GM18507 (cell line): ENCODE measurements at regions not wholly inside any gene's neighbourhood (a gene's known extent, or its start where the extent isn't known, plus 50 kb on each side); places are given as distances from the start of the nearest gene placed in this dataset.

Source experiments
- DNase-seq: peaks from one replicate; pipeline ENCODE4 v3.0.0; 2011; ENCODE audit warnings: low read depth; ENCODE audit not compliant: insufficient read length; ENCODE audit errors: extremely low spot score
- FAIRE-seq: peaks from 2 replicates; lab custom pipeline; 2011; peaks lifted over from hg19 to GRCh38; lab: Jason Lieb, UNC

DNA sequence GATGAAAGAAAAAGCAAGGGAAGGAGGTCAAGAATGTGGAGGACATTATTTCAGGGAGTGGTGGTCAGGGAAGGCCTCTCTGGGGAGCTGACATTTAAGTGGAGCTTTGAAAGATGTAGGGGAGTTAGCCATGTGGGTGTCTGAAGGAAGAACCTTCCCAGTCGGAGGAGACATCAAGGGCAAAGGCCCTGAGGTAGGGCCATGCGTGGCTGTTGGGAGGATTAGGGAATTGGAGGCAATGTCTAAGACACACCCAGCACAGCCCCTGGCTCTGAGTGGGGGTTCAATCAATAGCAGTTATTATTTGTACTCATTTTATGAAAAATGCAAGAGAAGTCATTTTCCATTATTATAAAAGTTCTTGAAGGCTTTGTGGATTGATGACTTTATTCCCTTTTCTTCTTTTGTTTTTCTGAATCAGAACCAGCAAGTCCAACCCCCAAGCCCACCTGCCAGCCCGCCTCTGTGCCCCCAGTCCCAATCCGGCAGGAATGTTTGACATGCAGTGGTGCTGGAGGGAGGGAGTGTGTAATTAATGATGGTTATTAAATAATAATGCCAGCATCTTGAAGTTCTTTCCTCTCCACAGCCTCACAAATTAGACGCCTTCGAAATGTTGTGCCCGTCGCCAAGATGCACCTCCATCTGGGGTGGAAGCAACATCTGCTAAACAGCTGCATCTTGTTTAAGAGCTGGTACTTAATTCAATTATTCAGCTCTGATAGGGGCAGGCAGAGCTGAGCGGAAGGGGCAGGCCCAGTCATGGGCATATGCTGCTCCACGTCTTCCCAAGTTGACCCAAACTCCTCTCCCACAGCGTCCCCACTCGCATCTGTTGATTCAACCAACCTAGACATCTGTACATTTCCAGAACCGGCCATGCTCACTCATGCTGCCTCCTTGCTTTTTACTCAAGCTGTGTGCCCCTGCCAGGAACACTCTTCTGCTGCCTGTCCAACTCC is 81.3 kb upstream of the SIRPA start:
- DNase-seq: no peak
- FAIRE-seq: no peak

- FAIRE-seq (no peak), DNase-seq (no peak)
Measured at GRCh38 chr20:1813101-1813529, 82.1 kb upstream of the SIRPA start.

- FAIRE-seq (no peak), DNase-seq (no peak)
Measured at GRCh38 chr20:1811621-1812498, 83.3 kb upstream of the SIRPA start.

- DNase-seq (no peak), FAIRE-seq (no peak)
Measured at GRCh38 chr20:1810926-1811620, 84.1 kb upstream of the SIRPA start.

- FAIRE-seq: no peak
- no peak for DNase-seq
Measured at GRCh38 chr20:1810572-1810925, 84.7 kb upstream of the SIRPA start.

GRCh38 chr20:1809611-1810510 is 85.3 kb upstream of the SIRPA start:
- no peak for DNase-seq
- FAIRE-seq: no peak

DNA sequence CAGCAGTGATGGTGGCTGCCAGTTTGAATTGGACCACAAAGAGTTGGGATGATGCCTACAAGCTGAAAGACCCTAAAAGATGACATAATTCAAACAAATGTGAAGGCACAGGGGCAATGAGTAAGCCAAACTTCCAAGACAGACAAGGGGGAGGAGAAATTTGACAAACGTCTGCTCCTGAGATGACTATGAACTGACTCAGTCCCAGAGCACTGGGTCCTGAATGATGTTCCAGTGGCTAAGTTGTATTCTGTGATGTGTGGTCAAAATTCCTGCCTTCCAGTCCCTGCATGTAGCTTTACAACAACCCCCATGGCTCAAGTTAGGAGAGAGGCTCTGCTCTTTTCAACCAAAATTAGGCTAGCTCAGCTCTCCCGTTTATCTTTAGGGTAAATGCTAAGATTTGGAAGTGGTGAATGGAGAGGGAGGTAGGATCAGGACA is 86.1 kb upstream of the SIRPA start:
- FAIRE-seq: peak; percentile 5
- no peak for DNase-seq

GRCh38 chr20:1808101-1808500 is 87.1 kb upstream of the SIRPA start:
- FAIRE-seq (no peak), DNase-seq (no peak)

GRCh38 chr20:1807394-1807793 is 87.8 kb upstream of the SIRPA start:
- FAIRE-seq (no peak), DNase-seq (no peak)

- FAIRE-seq (no peak), DNase-seq (no peak)
Measured at GRCh38 chr20:1806456-1806855, 88.8 kb upstream of the SIRPA start.

- no peak for FAIRE-seq
Measured at GRCh38 chr20:1805816-1806215, 89.4 kb upstream of the SIRPA start.

GRCh38 chr20:1805161-1805581 is 90.0 kb upstream of the SIRPA start:
- DNase-seq (no peak), FAIRE-seq (no peak)

More at GRCh38 chr20:1805816-1806215, 89.4 kb upstream of the SIRPA start:
- no peak for DNase-seq

GRCh38 chr20:1804554-1804956 is 90.7 kb upstream of the SIRPA start:
- no peak for FAIRE-seq

DNA sequence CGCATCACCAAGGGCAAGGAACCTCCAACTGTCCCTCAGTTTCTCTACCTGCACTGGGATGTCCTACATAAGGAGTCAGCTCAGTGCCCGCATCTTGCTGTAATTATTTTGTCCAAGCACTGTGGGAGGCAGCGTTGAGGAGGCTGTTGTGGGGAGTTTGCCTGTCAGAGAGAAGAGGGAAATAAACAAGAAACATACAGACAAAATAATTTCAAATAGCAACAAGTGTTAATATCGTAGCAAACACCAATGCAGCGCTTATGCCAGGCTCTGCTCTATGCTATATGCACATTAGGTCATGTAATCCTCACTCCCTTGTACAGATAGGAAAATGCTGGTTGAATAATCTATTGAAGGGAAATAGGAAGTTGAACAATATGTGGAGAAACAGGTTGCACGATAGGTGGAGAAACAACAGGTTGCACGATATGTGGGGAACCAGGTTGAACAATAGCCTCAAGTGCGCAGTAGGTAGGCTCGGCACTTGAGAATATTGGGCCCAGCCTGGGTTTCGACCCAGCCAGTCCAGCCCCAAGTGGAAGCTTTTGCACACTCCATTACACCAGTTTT is 91.2 kb upstream of the SIRPA start:
- no peak for FAIRE-seq
- DNase-seq: no peak

More at GRCh38 chr20:1804554-1804956, 90.7 kb upstream of the SIRPA start:
- no peak for DNase-seq

DNA sequence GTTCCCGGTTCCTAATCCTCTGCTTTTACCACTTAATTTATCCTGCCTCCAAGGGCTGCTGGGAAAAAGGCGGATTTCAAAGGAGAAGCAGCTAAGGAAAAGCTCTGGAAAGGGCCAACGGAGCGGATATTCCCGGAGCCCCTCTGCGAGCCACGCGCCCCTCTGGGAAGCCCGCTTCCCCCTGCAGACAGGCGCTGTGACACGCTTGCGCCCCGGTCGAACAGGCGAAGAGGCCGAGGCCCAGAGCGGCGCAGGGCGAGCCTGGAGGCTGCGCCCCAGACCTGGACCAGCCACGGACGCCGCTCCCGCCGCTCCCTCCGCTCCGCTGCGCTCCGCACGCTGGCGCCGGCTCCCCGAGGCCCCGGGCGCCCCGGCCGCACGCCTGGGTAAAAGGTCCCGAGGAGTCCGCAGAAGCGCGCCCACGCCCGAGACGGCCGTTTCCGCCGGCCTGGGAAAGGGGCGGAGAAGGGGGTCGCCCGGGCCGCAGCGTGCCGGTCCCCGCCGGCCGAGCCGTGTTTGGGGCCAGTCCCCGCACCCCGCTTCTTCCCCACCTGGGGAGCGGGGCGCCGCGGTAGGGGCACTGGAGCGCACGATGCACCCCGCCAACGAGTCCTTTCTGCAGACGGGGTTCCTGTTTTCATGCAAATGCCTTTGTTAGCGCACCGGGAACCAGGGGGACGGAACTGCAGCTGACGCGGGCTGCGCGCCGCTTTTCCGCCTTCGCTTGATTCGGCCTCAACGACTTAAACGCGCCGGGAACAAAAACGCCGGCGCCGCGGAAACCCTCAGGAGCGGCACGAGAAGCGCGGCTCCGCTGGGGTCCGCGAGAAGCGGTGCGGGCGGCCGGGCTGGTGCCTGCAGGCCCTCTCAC is 91.9 kb upstream of the SIRPA start:
- FAIRE-seq (peak; percentile 48), DNase-seq (peak; percentile 35)

DNA sequence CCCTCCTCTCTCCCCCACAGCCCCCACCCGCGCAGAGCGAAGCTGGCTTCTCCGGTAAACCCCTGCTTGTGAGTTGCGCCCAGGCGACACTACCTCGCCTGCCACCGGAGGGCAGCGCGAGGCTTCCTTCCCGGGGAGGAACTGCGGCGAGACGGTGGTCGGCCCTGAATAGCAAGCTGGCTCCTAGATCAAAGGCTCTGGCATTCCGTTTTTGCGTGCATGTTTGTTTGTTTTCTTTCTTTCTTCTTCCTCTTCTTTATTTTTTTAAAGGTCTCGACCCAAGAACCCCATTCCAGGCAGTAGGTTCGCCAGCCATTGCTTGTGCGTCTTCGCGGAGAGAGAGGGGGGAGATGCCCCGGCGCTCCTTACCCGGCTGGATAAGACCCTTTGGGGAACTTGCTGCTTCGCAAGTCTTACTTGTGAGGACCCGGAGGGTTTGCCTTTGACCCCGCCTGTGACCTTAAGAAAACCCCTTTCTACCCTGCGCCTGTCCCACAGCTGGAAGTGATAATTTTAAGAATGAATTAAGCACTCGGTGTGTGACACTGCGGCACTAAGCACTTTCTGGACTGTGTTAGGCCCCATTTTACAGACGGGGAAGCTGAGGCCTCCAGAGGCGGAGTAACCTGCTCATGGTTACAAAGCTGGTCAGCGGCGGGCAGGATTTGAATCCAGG is 92.7 kb upstream of the SIRPA start:
- FAIRE-seq (peak; percentile 79), DNase-seq (peak; percentile 42)

DNA sequence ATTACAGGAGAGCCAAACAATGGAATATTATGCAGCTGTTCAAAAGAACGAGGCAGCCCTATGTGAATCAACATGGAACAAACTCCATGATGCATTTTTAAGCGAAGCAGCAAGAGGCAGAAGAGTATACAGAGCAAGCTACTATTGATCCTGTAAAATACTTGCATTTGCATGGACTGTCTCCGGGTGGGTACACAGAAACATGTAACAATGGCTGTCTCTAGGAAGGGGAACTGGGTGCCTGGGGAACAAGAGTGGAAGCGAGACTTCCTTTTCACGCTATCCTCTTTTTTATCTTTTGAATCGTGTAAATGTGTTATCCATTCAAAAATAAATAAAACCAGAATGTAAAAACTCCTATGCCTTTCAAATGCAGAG is 93.3 kb upstream of the SIRPA start:
- FAIRE-seq (no peak), DNase-seq (no peak)
